ENCODE measurements at regions not wholly inside any gene's neighbourhood (a gene's known extent, or its start where the extent isn't known, plus 50 kb on each side); places are given as distances from the start of the nearest gene placed in this dataset.
"Not testable (repeated sequence)": the region's sequence is repeated elsewhere in the genome, so short reads cannot be mapped to it uniquely, and the experiment has no call there.

DNA sequence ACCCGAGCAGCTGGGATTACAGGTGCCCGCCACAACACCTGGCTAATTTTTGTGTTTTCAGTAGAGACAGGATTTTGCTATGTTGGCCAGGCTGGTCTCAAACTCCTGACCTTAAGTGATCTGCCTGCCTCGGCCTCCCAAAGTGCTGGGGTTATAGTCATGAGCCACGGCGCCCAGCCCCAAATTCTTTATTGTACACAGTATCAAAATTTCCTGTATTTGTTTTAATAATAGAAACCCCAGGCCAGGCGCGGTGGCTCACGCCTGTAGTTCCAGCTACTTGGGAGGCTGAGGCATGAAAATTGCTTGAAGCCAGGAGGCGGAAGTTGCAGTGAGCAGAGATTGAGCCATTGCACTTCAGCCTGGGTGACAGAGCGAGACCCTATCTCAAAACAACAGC, 266.3 kb upstream of the TPK1 start:
- H3K4me2 ChIP-seq; H3K4me3 Mint-ChIP-seq; H3K27ac ChIP-seq (ENCODE audit: low read depth): not testable (repeated sequence)

GRCh38 chr7:145092766-145093165, 256.9 kb upstream of the TPK1 start:
- H3K27ac Mint-ChIP-seq: no peak overlapping the region

More for the DNA sequence above, 266.3 kb upstream of the TPK1 start:
- H3K27ac Mint-ChIP-seq; H3K9me2 ChIP-seq (ENCODE audit: insufficient read depth); DNase-seq (ENCODE audit: low spot score); H3K9me3 Mint-ChIP-seq; H3K4me1 Mint-ChIP-seq; H3K36me3 Mint-ChIP-seq (ENCODE audit: low read depth); H2AFZ ChIP-seq; H3K36me3 ChIP-seq (ENCODE audit: insufficient read depth); H3K79me2 ChIP-seq (replicated peaks; ENCODE audit: insufficient read depth); H4K20me1 ChIP-seq (replicated peaks; ENCODE audit: insufficient read depth); ATAC-seq; H3F3A ChIP-seq (replicated peaks; ENCODE audit: low read depth); H3K27me3 ChIP-seq (ENCODE audit: insufficient read depth); H3K27me3 Mint-ChIP-seq (ENCODE audit: insufficient read depth, low read depth, poor library complexity); H3K4me3 ChIP-seq; H3K4me1 ChIP-seq (ENCODE audit: insufficient read depth): not testable (repeated sequence)

More at GRCh38 chr7:145092766-145093165, 256.9 kb upstream of the TPK1 start:
- H3K4me2 ChIP-seq: no peak overlapping the region
- no peaks in the 10 kb centered on the region for H3K27me3 Mint-ChIP-seq (ENCODE audit: insufficient read depth, low read depth, poor library complexity)
- ATAC-seq: no peak
- H3K27ac ChIP-seq (ENCODE audit: low read depth): no peak overlapping the region
- TF ChIP-seq STAT1 (IDR thresholded peaks at IDR 0.05; ENCODE audit: unreplicated experiment) (no peak), CREB1 (CRISPR knock-in tag; IDR thresholded peaks at IDR 0.05; ENCODE audit: low read depth) (no peak), ZNF462 (CRISPR knock-in tag; IDR thresholded peaks at IDR 0.05) (no peak), POLR2AphosphoS5 (IDR thresholded peaks at IDR 0.05; ENCODE audit: low read depth) (no peak)
- H3F3A ChIP-seq (replicated peaks; ENCODE audit: low read depth): no peaks in the 10 kb centered on the region
- H3K4me1 Mint-ChIP-seq: no peaks in the 10 kb centered on the region
- no peaks in the 10 kb centered on the region for H4K20me1 ChIP-seq (replicated peaks; ENCODE audit: insufficient read depth)
- no peaks in the 10 kb centered on the region for H3K79me2 ChIP-seq (replicated peaks; ENCODE audit: insufficient read depth)
- no peak overlapping the region for H3K4me3 Mint-ChIP-seq
- no peaks in the 10 kb centered on the region; the same call in 2 of the 3 replicates for H3K9me3 Mint-ChIP-seq
- H3K4me3 ChIP-seq: no peak overlapping the region
- no peaks in the 10 kb centered on the region for H3K27me3 ChIP-seq (ENCODE audit: insufficient read depth)
- no peaks in the 10 kb centered on the region for H3K36me3 ChIP-seq (ENCODE audit: insufficient read depth)
- H2AFZ ChIP-seq: no peak overlapping the region
- DNase-seq (ENCODE audit: low spot score): no peak
- H3K4me1 ChIP-seq (ENCODE audit: insufficient read depth): no peaks in the 10 kb centered on the region
- no peaks in the 10 kb centered on the region for H3K9me2 ChIP-seq (ENCODE audit: insufficient read depth)
- no peaks in the 10 kb centered on the region for H3K36me3 Mint-ChIP-seq (ENCODE audit: low read depth)

Data from GM23338 (cell line).